Left ventricle myocardium inferior (tissue), 1 donor: ENCODE measurements at regions not wholly inside any gene's neighbourhood (a gene's known extent, or its start where the extent isn't known, plus 50 kb on each side); places are given as distances from the start of the nearest gene placed in this dataset.

Source experiments
- DNase-seq: peaks from one replicate; pipeline ENCODE4 v3.0.0-alpha.2; 2020
- H3K27ac ChIP-seq: fragments of 200-600 bp; replicated peaks from 2 replicates; pipeline ENCODE4 v1.8.0; 2021
- H3K27me3 ChIP-seq: fragments of 200-600 bp; 2 replicates; pipeline ENCODE4 v1.8.0; 2021; ENCODE audit warnings: low read depth
- H3K36me3 ChIP-seq: fragments of 200-600 bp; 2 replicates; pipeline ENCODE4 v1.8.0; 2021
- H3K4me1 ChIP-seq: fragments of 200-600 bp; 2 replicates; pipeline ENCODE4 v1.8.0; 2021
- H3K4me3 ChIP-seq: fragments of 200-600 bp; 2 replicates; pipeline ENCODE4 v1.8.0; 2021; ENCODE audit warnings: mild to moderate bottlenecking, moderate library complexity
- H3K9me3 ChIP-seq: fragments of 200-600 bp; replicated peaks from 2 replicates; pipeline ENCODE4 v1.8.0; 2021
- intact Hi-C: fragments of 100-400 bp; cut with micrococcal nuclease; formaldehyde crosslinking; loops from one replicate; pipeline ENCODE4 v1.11.0; 2022
- TF ChIP-seq, protein P1 (sequence below): fragments of 200-600 bp; IDR thresholded peaks from 2 replicates; pipeline ENCODE4 v1.8.0; 2021; ENCODE audit warnings: antibody characterized with exemption, mild to moderate bottlenecking, borderline replicate concordance
- donor health status: DM: no; HTN: yes; CAD: no; lungs with severe emphysema.

DNA sequence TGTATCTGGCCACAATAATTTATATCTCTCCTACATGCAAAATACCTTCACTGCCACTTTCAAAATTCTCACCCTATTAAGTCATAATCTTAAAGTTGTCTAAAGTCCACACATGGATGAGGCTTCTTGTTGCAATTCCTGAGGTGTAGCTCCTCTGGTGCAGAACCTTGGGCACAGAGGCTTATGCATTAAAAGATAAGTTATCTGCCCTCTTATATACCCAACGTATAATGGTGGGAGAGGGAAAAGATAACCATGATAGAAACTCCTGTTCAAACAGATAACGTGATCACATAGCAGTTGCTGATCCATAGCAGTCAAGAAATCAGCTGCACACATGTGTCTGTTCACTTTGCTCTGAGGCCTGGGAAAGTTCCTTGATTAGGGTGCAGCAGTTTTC, 1767.0 kb downstream of the MAT2B start:
- TF ChIP-seq, protein P1, sequence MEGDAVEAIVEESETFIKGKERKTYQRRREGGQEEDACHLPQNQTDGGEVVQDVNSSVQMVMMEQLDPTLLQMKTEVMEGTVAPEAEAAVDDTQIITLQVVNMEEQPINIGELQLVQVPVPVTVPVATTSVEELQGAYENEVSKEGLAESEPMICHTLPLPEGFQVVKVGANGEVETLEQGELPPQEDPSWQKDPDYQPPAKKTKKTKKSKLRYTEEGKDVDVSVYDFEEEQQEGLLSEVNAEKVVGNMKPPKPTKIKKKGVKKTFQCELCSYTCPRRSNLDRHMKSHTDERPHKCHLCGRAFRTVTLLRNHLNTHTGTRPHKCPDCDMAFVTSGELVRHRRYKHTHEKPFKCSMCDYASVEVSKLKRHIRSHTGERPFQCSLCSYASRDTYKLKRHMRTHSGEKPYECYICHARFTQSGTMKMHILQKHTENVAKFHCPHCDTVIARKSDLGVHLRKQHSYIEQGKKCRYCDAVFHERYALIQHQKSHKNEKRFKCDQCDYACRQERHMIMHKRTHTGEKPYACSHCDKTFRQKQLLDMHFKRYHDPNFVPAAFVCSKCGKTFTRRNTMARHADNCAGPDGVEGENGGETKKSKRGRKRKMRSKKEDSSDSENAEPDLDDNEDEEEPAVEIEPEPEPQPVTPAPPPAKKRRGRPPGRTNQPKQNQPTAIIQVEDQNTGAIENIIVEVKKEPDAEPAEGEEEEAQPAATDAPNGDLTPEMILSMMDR = no peak
- Histone ChIP-seq H3K9me3 (peaks cover 11% of the 10 kb centered on the region), H3K4me3 (no peak overlapping the region), H3K4me1 (no peaks in the 10 kb centered on the region), H3K27ac (no peak overlapping the region), H3K36me3 (no peaks in the 10 kb centered on the region), H3K27me3 (no peaks in the 10 kb centered on the region)
- intact Hi-C loops = no loop called here
- no peak for DNase-seq

DNA sequence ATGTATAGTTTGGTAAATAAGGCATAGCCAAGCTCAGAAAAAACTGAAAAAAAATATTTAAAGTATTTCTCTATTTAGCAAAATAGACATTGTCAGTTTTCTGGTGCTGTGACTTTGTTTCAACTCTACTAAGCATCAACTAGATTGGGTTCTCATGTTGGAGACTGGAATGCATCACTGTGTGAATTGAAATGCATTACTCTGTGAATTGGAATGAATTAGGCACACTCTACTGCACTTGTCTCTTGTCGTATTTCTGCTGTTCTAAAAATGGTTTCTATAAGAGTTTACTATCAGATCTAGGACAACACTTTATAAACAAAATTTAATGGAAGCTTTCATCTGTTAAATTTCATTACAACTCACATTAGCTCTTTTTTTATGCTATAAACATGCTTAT, 1772.2 kb downstream of the MAT2B start:
- TF ChIP-seq, protein P1 = no peak
- Histone ChIP-seq H3K36me3 (no peaks in the 10 kb centered on the region), H3K27ac (no peak overlapping the region), H3K9me3 (peaks cover 11% of the 10 kb centered on the region), H3K4me1 (no peaks in the 10 kb centered on the region), H3K4me3 (no peak overlapping the region), H3K27me3 (no peaks in the 10 kb centered on the region)
- no peak for DNase-seq
- intact Hi-C loops = no loop called here

DNA sequence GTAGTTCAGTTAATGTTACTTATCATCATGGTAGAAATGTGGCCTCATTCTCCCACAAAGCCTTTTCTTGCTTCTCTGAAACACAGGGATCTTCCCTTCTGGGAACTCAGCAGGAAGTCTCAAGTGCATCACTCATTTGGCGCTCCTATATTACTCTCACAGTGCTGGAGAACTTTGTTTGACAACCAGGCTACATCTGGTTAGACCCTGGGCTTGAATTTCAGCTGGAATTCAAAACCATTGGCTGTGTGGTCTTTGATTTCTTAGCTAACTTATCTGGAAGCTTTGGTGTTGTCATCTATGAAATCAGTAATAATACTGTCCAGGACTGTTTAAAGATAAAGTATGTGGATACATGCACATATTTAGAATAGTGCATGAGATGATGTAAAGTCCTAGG, 1777.1 kb downstream of the MAT2B start:
- intact Hi-C loops = no loop called here

DNA sequence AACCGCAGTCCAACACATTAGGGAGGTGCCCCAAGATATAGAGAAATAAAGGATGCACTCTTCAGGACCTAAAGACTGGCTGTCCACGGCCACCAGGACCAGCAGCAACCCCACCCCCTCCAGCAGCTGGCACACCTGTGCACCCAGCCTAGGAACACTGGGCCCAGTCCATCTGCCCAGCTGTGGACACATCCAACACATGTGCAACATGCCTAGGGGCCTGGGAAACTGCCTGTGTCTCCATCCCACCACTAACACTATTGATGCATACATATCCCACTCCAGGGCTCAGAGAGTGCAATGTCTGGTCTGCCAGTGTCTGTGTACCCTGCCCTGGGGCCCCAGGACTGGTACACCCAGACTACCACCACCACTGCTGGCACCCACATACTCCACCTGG, 1781.3 kb downstream of the MAT2B start:
- TF ChIP-seq, protein P1 = no peak
- Histone ChIP-seq H3K27ac (no peak overlapping the region), H3K4me3 (no peak overlapping the region), H3K27me3 (no peaks in the 10 kb centered on the region), H3K9me3 (peaks cover 9% of the 10 kb centered on the region), H3K4me1 (no peaks in the 10 kb centered on the region), H3K36me3 (no peaks in the 10 kb centered on the region)
- intact Hi-C loops = no loop called here
- no peak for DNase-seq

More for the DNA sequence above, 1777.1 kb downstream of the MAT2B start:
- TF ChIP-seq, protein P1 = no peak
- DNase-seq = no peak
- H3K27ac ChIP-seq = no peak overlapping the region
- H3K4me3 ChIP-seq = no peak overlapping the region
- no peaks in the 10 kb centered on the region for H3K36me3 ChIP-seq
- no peaks in the 10 kb centered on the region for H3K4me1 ChIP-seq
- peaks cover 9% of the 10 kb centered on the region for H3K9me3 ChIP-seq
- no peaks in the 10 kb centered on the region for H3K27me3 ChIP-seq

GRCh38 chr5:165290535-165290934, 1785.1 kb downstream of the MAT2B start:
- DNase-seq = no peak
- Histone ChIP-seq H3K4me3 (no peak overlapping the region), H3K27ac (no peak overlapping the region), H3K27me3 (no peaks in the 10 kb centered on the region), H3K36me3 (no peaks in the 10 kb centered on the region), H3K4me1 (no peaks in the 10 kb centered on the region), H3K9me3 (peaks cover 34% of the 10 kb centered on the region)
- TF ChIP-seq, protein P1 = no peak
- intact Hi-C loops = no loop called here
